ENCODE measurements at regions not wholly inside any gene's neighbourhood (a gene's known extent, or its start where the extent isn't known, plus 50 kb on each side); places are given as distances from the start of the nearest gene placed in this dataset.

DNA sequence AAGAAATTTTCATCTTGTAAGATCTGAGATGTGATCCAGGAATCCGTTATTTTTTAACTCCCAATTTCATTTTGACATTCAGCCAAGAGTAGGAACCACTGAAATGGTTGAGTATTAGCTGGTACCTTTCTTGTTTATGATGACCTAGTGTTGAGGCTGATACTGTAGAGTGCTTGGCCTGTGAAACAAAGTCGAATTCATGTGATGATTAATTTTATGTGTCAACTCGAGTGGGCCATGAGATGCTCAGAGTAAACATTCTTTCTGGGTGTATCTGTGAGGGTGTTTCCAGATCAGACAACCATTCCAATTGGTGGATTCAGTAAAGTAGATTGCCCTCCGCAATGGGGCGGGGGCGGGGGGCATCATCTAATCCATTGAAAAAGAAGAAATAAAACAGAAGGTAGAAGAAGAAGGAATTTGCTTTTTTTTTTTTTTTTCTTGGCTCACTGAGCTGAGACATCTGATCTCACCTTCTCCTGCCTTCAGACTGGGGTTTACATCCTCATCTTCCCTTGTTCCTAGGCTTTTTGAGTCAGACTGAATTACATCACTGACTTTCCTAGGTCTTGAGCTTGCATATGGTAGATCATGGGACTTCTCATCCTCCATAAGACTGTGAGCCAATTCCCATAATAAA, 264.6 kb upstream of the KCNJ16 start:
- TF ChIP-seq, protein P1, sequence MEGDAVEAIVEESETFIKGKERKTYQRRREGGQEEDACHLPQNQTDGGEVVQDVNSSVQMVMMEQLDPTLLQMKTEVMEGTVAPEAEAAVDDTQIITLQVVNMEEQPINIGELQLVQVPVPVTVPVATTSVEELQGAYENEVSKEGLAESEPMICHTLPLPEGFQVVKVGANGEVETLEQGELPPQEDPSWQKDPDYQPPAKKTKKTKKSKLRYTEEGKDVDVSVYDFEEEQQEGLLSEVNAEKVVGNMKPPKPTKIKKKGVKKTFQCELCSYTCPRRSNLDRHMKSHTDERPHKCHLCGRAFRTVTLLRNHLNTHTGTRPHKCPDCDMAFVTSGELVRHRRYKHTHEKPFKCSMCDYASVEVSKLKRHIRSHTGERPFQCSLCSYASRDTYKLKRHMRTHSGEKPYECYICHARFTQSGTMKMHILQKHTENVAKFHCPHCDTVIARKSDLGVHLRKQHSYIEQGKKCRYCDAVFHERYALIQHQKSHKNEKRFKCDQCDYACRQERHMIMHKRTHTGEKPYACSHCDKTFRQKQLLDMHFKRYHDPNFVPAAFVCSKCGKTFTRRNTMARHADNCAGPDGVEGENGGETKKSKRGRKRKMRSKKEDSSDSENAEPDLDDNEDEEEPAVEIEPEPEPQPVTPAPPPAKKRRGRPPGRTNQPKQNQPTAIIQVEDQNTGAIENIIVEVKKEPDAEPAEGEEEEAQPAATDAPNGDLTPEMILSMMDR (IDR thresholded peaks at IDR 0.05; ENCODE audit: poor library complexity, severe bottlenecking): no peak
- no peak for TF ChIP-seq EZH2 (IDR thresholded peaks at IDR 0.05; ENCODE audit: borderline replicate concordance, insufficient read depth, low read length, poor library complexity, severe bottlenecking)
